OCI-LY3 (cell line): ENCODE measurements at regions not wholly inside any gene's neighbourhood (a gene's known extent, or its start where the extent isn't known, plus 50 kb on each side); places are given as distances from the start of the nearest gene placed in this dataset.

Experiments used
- H2AFZ ChIP-seq: fragments of 200-600, 300-600 bp; shearing (Covaris generic); 2 replicates; pipeline ENCODE4 v1.6.0; 2014; ENCODE audit warnings: antibody characterized with exemption, low read depth, low read length
- H3K27ac ChIP-seq: fragments of 200-600, 300-600 bp; sonication (generic); 2 replicates; pipeline ENCODE4 v1.5.1; 2014; ENCODE audit warnings: mild to moderate bottlenecking, low read length, moderate library complexity, mixed read lengths
- H3K27me3 ChIP-seq: fragments of 200-600, 300-600 bp; sonication (generic); 2 replicates; pipeline ENCODE4 v1.6.1; 2014; ENCODE audit warnings: low read depth, low read length, mixed read lengths
- H3K36me3 ChIP-seq: fragments of 200-600, 300-600 bp; sonication (generic); replicated peaks from 2 replicates; pipeline ENCODE3; 2014; ENCODE audit warnings: low read depth, low read length, mixed read lengths
- H3K4me1 ChIP-seq: fragments of 300-600, 200-600 bp; sonication (generic); 2 replicates; pipeline ENCODE4 v1.6.1; 2014; ENCODE audit warnings: low read length, mixed read lengths
- H3K4me2 ChIP-seq: fragments of 200-600, 300-600 bp; sonication (generic); 2 replicates; pipeline ENCODE4 v1.6.1; 2014; ENCODE audit warnings: low read length, mixed read lengths
- H3K4me3 ChIP-seq: fragments of 300-600, 200-600 bp; sonication (generic); 2 replicates; pipeline ENCODE4 v1.5.1; 2014; ENCODE audit warnings: antibody characterized with exemption, mild to moderate bottlenecking, low read length, moderate library complexity
- H3K79me2 ChIP-seq: fragments of 300-600, 200-600 bp; shearing (Covaris generic); 2 replicates; pipeline ENCODE4 v1.6.1; 2014; ENCODE audit warnings: mild to moderate bottlenecking, low read length, mixed read lengths
- H3K9ac ChIP-seq: fragments of 300-600, 200-600 bp; shearing (Covaris generic); 2 replicates; pipeline ENCODE4 v1.6.0; 2014; ENCODE audit warnings: mild to moderate bottlenecking, low read length, moderate library complexity
- H3K9me3 ChIP-seq: fragments of 200-600, 300-600 bp; shearing (Covaris generic); 2 replicates; pipeline ENCODE4 v1.6.1; 2014; ENCODE audit warnings: low read length, mixed read lengths; ENCODE audit not compliant: insufficient read depth
- H4K20me1 ChIP-seq: fragments of 200-600, 300-600 bp; sonication (generic); 2 replicates; pipeline ENCODE4 v1.6.1; 2016; ENCODE audit warnings: low read length, mixed read lengths; ENCODE audit not compliant: insufficient read depth
- CTCF ChIP-seq: fragments of 200-600, 300-600 bp; sonication (generic); IDR thresholded peaks from 2 replicates; pipeline ENCODE4 v1.5.1; 2014; ENCODE audit warnings: antibody characterized with exemption, low read length, low read depth
- EZH2phosphoT487 ChIP-seq: fragments of 200-600 bp; shearing (Covaris generic); IDR thresholded peaks from 2 replicates; pipeline ENCODE4 v1.6.1; 2018; ENCODE audit warnings: antibody characterized with exemption, mixed run types, low read depth

- Histone ChIP-seq H3K27me3 (no peaks in the 10 kb centered on the region), H3K4me2 (no peak overlapping the region), H3K79me2 (no peaks in the 10 kb centered on the region), H3K4me3 (no peak overlapping the region), H3K4me1 (no peaks in the 10 kb centered on the region), H3K27ac (no peak overlapping the region), H4K20me1 (no peaks in the 10 kb centered on the region), H3K36me3 (no peaks in the 10 kb centered on the region), H3K9ac (no peak overlapping the region), H3K9me3 (no peaks in the 10 kb centered on the region), H2AFZ (no peak overlapping the region)
- TF ChIP-seq CTCF (no peak), EZH2phosphoT487 (no peak)
These were observed 637.6 kb upstream of the IGFBP3 start for GRCh38 chr7:46558482-46559193.

- Histone ChIP-seq H3K4me3 (no peak overlapping the region), H4K20me1 (no peaks in the 10 kb centered on the region), H3K36me3 (no peaks in the 10 kb centered on the region), H3K27ac (no peak overlapping the region), H3K27me3 (no peaks in the 10 kb centered on the region), H3K9me3 (no peaks in the 10 kb centered on the region), H3K4me2 (no peak overlapping the region), H3K79me2 (no peaks in the 10 kb centered on the region), H2AFZ (no peak overlapping the region), H3K9ac (no peak overlapping the region), H3K4me1 (no peaks in the 10 kb centered on the region)
- TF ChIP-seq EZH2phosphoT487 (no peak), CTCF (no peak)
These were observed 636.7 kb upstream of the IGFBP3 start for GRCh38 chr7:46557781-46558180.

- H3K4me1 ChIP-seq: no peaks in the 10 kb centered on the region
- H3K27ac ChIP-seq: no peak overlapping the region
- no peaks in the 10 kb centered on the region for H3K9me3 ChIP-seq
- no peaks in the 10 kb centered on the region for H3K36me3 ChIP-seq
- no peaks in the 10 kb centered on the region for H3K79me2 ChIP-seq
- H2AFZ ChIP-seq: no peak overlapping the region
- no peak overlapping the region for H3K4me2 ChIP-seq
- no peak overlapping the region for H3K9ac ChIP-seq
- no peaks in the 10 kb centered on the region for H4K20me1 ChIP-seq
- no peak overlapping the region for H3K4me3 ChIP-seq
- H3K27me3 ChIP-seq: no peaks in the 10 kb centered on the region
- TF ChIP-seq EZH2phosphoT487 (no peak), CTCF (no peak)
These were observed 636.2 kb upstream of the IGFBP3 start for GRCh38 chr7:46557295-46557711.

- Histone ChIP-seq H2AFZ (no peak overlapping the region), H3K27ac (no peak overlapping the region), H3K36me3 (no peaks in the 10 kb centered on the region), H3K79me2 (no peaks in the 10 kb centered on the region), H3K4me1 (no peaks in the 10 kb centered on the region), H3K4me2 (no peak overlapping the region), H4K20me1 (no peaks in the 10 kb centered on the region), H3K9me3 (no peaks in the 10 kb centered on the region), H3K9ac (no peak overlapping the region), H3K27me3 (no peaks in the 10 kb centered on the region), H3K4me3 (no peak overlapping the region)
- TF ChIP-seq CTCF (no peak), EZH2phosphoT487 (no peak)
These were observed 633.8 kb upstream of the IGFBP3 start for GRCh38 chr7:46554688-46555422.
